ENCODE measurements at regions not wholly inside any gene's neighbourhood (a gene's known extent, or its start where the extent isn't known, plus 50 kb on each side); places are given as distances from the start of the nearest gene placed in this dataset.

DNA sequence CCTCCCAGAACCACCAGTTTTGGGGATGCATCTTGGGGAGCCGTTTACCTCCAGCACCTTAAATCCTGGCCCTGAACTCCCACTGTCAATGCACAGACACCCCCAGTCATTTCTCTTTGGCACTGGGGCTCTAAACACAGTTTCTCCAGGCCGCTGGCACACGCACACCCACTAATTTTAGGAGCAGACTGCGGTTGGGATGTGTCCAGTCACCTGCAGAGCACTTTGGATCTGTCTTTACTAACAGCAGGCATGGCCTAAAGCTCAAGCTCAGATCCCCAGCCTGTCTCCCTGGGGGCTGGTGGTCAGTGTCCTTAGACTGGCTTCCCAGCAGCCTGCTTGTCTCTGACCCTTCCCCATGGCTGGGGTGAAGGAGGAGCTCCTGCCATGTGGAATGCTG, 49.9 kb downstream of the SYNE3 start:
- no peak for DNase-seq (ENCODE audit: low read depth in 2 of 3, low spot score in 2 of 3)

DNA sequence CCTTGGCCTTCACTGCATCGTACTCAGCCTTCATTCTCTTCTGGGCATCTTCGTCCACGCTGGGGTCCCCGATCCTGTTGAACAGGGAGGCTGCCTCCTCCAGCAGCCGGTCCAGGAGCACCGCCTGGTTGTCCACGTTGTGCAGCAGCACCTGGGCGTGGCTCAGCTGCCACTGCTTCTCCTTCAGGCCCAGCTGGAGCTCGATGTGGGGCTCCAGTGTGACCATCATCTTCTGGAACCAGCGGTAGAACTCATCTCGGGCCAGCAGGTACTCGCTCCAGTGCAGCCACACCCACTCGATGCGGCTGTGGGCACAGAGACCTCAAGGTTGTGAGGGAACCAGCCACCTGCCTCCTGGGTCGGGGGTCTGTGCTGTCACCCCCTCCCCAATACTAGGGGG, 50.5 kb downstream of the SYNE3 start:
- no peak for DNase-seq (ENCODE audit: low read depth in 2 of 3, low spot score in 2 of 3)

DNA sequence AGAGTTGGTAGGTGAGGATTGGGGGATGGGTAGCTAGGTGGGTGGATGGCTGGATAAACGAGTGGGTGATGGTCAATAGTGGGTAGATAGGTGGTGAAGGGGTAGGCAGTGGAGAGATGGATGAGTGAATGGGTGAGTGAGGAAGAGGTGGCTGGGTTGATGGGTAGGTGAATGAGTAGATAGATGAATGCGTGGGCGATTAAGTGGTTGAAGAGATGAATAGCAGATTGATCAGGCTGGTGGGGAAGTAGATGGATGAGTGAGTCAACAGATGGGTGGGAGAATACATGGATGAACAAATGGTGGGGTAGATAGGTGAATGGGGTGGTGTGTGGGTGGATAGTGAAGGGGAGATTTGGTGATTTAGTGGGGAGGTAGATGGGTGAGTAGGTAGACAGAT, 51.1 kb downstream of the SYNE3 start:
- DNase-seq (ENCODE audit: low read depth in 2 of 3, low spot score in 2 of 3) = no peak

GRCh38 chr14:95464514-95464913, 51.9 kb downstream of the SYNE3 start:
- peak in 2 of 3 donors; percentile 37 to 67 for DNase-seq (ENCODE audit: low read depth in 2 of 3, low spot score in 2 of 3)

GRCh38 chr14:95464103-95464502, 52.3 kb downstream of the SYNE3 start:
- DNase-seq (ENCODE audit: low read depth in 2 of 3, low spot score in 2 of 3) = no peak

GRCh38 chr14:95463171-95463901, 53.1 kb downstream of the SYNE3 start:
- peak; percentile 31 to 97 (median 90) for DNase-seq (ENCODE audit: low read depth in 2 of 3, low spot score in 2 of 3)

DNA sequence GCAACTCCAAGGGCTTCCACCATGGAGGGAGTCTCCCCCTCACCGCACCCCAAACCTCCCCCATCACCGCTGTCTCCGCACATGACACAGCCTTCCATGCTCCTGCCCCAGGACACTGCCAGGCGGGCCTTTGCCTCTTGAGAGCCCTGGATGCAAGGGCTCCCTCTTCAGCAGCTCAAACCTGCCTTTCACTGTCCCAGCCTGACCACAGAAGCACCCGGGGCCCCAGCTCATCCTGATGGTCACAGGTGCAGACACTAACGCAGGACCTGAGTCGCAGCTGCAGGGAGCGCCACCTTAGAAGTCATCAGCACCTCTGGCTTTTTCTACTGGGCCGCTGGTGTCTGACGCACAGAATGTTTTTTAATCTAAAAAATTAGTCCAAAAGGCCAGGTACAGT, 54.0 kb downstream of the SYNE3 start:
- DNase-seq (ENCODE audit: low read depth in 2 of 3, low spot score in 2 of 3) = no peak

DNA sequence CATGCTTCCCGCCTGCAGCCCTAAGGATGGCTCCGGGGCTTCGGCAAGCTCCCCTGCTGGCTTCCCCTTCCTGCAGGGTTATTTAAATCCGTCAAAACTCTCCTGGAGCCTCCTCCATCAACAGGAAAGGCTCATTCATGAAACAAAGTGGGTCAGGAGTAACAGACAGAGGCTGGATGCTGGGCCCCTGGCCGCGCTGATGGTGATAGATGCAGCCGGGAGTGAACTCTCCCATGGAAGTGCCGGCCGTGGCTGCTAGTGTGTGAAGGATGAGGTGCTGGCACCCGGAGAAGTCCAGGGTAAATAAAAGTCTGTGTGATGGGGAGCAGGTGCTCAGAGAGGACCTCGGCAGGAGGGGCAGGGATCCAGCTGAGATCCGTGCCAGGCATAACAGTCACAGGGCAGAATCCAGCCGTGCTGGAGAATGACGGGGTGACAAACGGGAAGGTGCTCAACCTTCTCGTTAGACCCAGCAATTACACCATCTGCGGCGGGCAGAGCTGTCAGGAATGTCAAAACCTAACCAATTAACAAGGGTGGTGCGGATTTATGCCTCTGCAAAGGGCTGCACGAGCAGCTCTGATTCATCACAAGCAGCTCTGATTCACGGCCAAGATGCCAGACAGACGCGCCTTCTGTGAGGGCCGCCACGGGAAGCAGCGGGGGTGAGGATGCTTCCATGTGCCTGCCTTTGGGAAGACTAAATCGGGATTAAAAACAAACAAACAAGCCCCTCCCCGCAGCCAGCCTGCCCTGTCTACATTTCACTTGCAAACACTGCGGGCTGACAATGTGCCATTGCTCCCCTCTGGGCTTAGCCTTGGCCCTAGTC, 55.6 kb downstream of the SYNE3 start:
- DNase-seq (ENCODE audit: low read depth in 2 of 3, low spot score in 2 of 3) = no peak

GRCh38 chr14:95458906-95459305, 57.5 kb downstream of the SYNE3 start:
- no peak for DNase-seq (ENCODE audit: low read depth in 2 of 3, low spot score in 2 of 3)

GRCh38 chr14:95458459-95458858, 58.0 kb downstream of the SYNE3 start:
- DNase-seq (ENCODE audit: low read depth in 2 of 3, low spot score in 2 of 3) = no peak

DNA sequence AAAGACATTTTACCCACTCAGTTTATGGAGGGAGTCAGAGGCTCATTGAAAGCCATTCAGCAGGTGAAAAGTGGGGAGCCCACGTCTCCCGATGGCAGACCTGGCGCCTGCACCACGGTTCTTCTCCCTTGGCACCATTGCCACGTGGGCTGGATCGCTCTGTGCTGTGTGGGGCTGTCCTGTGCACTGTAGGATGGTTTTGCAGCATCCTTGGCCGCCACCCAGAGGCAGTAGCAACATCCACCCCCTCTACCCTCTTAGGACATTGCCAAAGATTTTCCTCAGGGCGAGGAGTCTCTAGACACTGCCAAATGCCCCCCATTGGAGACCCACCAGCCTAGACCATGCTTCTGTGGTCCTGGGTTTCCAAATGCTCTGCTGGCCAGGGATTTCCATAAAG, 60.2 kb downstream of the SYNE3 start:
- no peak for DNase-seq (ENCODE audit: low read depth in 2 of 3, low spot score in 2 of 3)

- no peak for DNase-seq (ENCODE audit: low read depth in 2 of 3, low spot score in 2 of 3)
These were observed 61.2 kb downstream of the SYNE3 start for GRCh38 chr14:95455246-95455645.

DNA sequence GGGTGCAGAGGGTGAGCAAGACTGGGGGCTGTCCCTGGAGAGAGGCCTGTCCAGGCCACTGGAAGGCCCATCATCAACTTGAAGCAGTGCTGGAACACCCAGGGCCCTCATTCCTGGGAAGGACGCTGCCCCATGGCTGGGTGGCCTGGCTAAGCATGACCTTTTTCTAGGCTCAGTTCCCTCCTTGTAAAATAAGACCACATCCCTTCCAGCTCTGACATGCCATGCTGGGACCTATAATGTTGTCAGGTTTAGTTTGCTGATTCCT, 62.8 kb downstream of the SYNE3 start:
- no peak for DNase-seq (ENCODE audit: low read depth in 2 of 3, low spot score in 2 of 3)

DNA sequence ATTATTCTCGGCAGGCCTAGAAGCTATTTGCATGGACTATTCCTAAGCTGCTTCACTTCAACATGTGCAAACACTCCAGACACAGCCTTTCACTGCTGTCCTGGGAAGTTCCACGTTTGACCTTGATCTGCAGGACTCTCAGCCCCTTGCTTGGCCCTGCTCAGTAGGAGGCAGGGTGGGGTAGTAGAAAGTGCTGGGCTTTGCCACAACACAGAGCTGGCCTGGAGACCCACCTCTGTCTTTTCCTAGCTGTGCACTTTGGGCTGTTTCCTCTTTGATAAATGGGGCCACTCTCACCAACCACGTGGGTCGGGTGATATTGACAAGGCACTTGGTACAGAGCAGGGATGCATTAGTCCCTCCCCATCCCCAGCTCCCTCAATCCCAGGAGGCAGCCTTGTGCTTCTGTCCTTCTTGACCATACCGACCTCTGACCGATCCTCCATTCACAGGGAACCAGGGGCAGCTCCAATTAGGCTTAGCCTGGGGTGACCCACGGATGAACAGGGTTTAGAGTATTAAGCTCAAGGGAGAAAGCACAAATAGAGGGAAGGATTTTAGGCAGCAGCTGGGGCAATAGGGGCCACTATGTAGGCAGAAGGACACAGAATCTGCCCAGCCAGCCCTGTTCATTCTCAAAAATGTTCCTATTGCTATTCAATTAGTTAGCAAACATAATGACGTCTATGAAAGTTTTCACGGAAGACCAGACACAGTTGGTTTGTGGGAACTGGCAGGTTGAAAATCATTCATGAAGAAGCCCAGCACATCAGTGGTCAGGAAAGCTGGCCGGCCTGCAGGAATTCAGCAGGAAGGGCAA, 63.3 kb downstream of the SYNE3 start:
- no peak for DNase-seq (ENCODE audit: low read depth in 2 of 3, low spot score in 2 of 3)

DNA sequence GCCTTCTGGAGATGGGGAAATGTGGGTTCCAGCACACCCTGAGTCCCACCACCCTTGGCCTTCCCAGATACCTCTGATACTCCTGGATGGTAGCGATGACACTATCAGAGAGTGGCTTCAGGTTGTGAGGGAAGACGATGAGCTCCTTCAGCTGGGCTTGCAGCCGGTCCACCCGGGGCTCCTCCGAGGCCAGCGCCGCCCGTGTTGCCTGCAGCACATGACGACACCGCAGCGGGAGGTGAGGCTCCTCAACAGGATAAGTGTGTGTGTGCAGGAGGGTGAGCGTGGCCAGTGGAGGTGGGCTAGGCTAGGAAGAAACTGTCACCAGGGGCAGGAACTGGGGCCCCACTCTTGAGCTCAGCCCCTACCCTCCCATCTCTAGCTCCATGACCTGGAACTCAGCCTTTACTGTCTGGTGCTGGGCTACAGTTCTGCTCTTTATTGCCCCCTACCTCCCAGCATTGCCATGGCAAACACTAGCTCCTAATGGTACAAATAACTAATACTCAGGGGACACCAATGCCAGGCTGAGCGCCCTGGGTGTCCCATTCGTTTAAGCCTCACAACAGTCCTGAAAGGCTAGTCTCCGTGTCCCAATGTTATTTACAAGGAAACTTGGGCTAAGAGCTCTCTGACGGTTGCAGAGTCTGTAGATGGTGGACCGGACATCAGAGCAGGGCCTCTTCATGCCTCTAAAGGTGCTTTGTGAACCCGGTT, 64.1 kb downstream of the SYNE3 start:
- peak in 1 of 3 donors; percentile 28 for DNase-seq (ENCODE audit: low read depth in 2 of 3, low spot score in 2 of 3)

- DNase-seq (ENCODE audit: low read depth in 2 of 3, low spot score in 2 of 3) = no peak
These were observed 67.3 kb downstream of the SYNE3 start for GRCh38 chr14:95449131-95449530.

- DNase-seq (ENCODE audit: low read depth in 2 of 3, low spot score in 2 of 3) = no peak
These were observed 70.0 kb downstream of the SYNE3 start for GRCh38 chr14:95446470-95446869.

DNA sequence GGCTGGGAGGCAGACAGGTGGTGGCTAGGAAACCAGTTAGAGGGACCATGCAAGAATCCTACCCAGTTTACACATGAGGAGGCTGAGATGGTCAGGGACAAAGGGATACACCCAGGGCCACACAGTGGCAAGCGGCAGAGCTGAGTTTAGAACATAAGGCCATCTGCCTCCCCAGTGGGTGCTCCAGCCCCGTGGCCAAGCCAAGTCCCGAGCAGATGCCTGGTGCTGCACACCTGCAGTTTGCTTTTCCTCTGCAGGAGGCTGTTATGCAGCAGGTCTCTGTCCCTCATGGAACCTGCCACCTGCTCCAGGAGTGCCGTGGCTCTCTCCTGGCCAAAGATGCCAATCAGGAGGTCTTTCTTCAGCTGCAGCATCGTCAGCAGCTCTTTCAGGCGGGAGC, 70.8 kb downstream of the SYNE3 start:
- no peak for DNase-seq (ENCODE audit: low read depth in 2 of 3, low spot score in 2 of 3)

- no peak for DNase-seq (ENCODE audit: low read depth in 2 of 3, low spot score in 2 of 3)
These were observed 71.3 kb downstream of the SYNE3 start for GRCh38 chr14:95445161-95445560.

DNA sequence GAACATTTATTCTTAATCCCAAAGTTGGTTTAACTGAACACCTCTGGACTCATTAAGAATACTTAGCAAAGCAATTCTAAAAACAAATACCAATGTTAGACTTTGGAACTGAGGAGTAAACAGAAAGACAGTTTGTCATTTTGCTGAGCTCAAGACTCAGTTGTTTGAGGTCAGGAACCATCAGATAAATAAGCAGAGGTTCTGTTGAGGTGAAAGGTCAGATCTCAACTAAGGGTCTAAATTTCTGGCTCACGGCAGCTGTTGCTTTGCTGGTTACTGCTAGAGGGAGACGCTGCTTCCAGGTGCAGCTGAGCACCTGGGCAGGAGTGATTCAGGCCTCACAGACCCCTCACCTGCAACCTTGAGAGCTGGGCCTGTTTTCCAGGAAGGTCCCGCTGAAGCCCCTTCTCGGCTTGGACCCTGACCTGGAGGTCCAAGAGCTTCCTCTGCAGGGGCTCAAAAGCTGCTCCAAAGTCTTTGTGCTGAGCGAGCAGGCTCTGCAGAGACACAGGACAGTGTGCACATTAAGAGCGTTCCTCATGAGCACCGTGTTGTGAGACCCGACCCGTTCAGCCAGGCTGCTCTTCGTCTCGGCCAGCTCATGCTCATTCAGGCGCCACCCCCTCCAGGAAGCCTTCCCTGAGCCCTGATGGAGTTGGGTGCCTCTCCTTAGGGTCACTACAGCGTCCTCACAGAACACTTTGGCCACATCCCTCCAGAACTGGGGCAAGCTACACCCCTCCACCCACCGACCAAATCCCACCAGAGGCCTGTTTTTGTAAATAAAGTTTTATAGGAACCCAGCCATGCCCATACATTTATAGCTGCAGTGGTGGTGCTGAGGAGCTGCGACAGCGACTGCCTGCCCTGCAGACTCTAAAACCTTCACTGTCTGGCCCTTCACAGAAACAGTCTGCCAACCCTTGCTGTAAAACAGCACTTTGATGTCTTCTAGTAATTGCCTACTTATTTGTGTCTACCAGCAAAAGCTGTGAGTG, 72.0 kb downstream of the SYNE3 start:
- no peak for DNase-seq (ENCODE audit: low read depth in 2 of 3, low spot score in 2 of 3)

Measured in hematopoietic multipotent progenitor cell (in vitro differentiated cells).